NT2/D1 (cell line): ENCODE measurements at regions not wholly inside any gene's neighbourhood (a gene's known extent, or its start where the extent isn't known, plus 50 kb on each side); places are given as distances from the start of the nearest gene placed in this dataset.

Experiments
- SUZ12 ChIP-seq: IDR thresholded peaks from 2 replicates; pipeline ENCODE4 v1.6.1; 2011; ENCODE audit not compliant: insufficient read length, insufficient read depth; ENCODE audit errors: extremely low read depth
- YY1 ChIP-seq: IDR thresholded peaks from 2 replicates; pipeline ENCODE4 v1.6.1; 2011; ENCODE audit not compliant: insufficient read length, insufficient read depth
- ZNF274 ChIP-seq: IDR thresholded peaks from 2 replicates; pipeline ENCODE4 v1.6.1; 2011; ENCODE audit warnings: mild to moderate bottlenecking, low read depth, low read length

DNA sequence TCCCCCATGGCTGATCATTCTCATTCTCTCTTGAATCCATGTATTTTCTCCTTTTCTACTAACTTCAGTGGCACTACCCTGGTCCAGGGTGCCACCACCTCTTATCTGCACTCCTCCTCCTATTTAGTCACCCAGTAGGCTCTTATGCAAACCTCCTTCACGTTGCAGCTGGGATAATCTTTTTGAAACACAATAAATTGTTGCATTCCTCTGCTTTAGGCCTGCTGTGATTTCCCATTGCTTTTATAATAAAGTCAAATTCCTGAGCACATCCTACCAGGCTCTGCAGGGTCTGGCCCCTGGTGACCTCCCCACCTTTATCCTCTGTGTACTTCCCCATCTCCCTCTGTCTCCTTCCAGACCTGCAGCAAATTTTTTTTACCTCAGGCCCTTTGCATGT lies 112.7 kb upstream of the KIAA1217 start:
- TF ChIP-seq SUZ12 (no peak), YY1 (no peak), ZNF274 (no peak)
